ENCODE measurements at regions not wholly inside any gene's neighbourhood (a gene's known extent, or its start where the extent isn't known, plus 50 kb on each side); places are given as distances from the start of the nearest gene placed in this dataset.

- TF ChIP-seq CTCF (IDR thresholded peaks at IDR 0.05; ENCODE audit: low read length) (no peak), EZH2 (IDR thresholded peaks at IDR 0.05; ENCODE audit: borderline replicate concordance, low read length) (no peak)
Observed at GRCh38 chr10:29237786-29238185, 51.1 kb upstream of the LYZL1 start.

Measured in OCI-LY1 (cell line).